Lower lobe of right lung (tissue), 2 donors: ENCODE measurements at regions not wholly inside any gene's neighbourhood (a gene's known extent, or its start where the extent isn't known, plus 50 kb on each side); places are given as distances from the start of the nearest gene placed in this dataset.

Experiments
- ATAC-seq, 2 donors: fragments of 200-7000 bp; cut with Tn5 transposase; one replicate each; pipeline ENCODE4 v1.9.1; 2020 to 2022; ENCODE audit warnings: mild to moderate bottlenecking in 2 of 2, moderate library complexity in 2 of 2
- DNase-seq: peaks from one replicate; pipeline ENCODE4 v3.0.0-alpha.2; 2020
- H3K27ac ChIP-seq: fragments of 200-600 bp; one replicate; pipeline ENCODE4 v1.8.0; 2022
- H3K27me3 ChIP-seq: fragments of 200-600 bp; one replicate; pipeline ENCODE4 v1.8.0; 2022; ENCODE audit warnings: low read depth
- H3K36me3 ChIP-seq: fragments of 200-600 bp; one replicate; pipeline ENCODE4 v1.8.0; 2022; ENCODE audit warnings: mild to moderate bottlenecking
- H3K4me1 ChIP-seq: fragments of 200-600 bp; one replicate; pipeline ENCODE4 v1.8.0; 2022
- H3K4me3 ChIP-seq: fragments of 200-600 bp; one replicate; pipeline ENCODE4 v1.8.0; 2022; ENCODE audit warnings: mild to moderate bottlenecking
- H3K9me3 ChIP-seq: fragments of 200-600 bp; one replicate; pipeline ENCODE4 v1.8.0; 2022
- intact Hi-C: fragments of 100-400 bp; cut with DNase I; formaldehyde crosslinking; loops from one replicate; pipeline ENCODE4 v1.11.0; 2022
- TF ChIP-seq, protein P1 (sequence below): fragments of 200-600 bp; IDR thresholded peaks from one replicate; pipeline ENCODE4 v1.8.0; 2022; ENCODE audit warnings: antibody characterized with exemption, mild to moderate bottlenecking
- donor health status: DM: no; HTN: yes; CAD: no; lungs with severe emphysema.

DNA sequence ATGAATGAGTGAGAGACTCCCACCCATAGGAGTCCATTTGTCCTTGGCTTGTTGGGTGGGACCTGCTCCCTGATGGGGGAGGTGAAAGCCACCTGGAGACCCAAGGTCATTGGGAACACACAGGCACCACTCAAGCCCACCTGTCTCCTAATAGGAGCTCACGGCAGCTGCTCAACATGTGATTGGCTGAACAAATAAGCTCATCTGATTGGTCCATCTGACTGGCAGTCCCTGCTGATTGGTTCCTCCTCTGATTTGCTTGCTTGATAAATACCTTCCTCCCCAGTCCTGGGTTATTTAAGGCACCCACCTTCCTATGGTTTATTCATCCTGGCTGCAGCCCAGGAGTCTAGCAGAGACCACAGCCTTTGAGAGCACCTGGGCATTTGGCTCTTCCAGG is 502.9 kb downstream of the PTPRU start:
- ATAC-seq (no peak), DNase-seq (no peak)
- H3K27ac ChIP-seq: no peak overlapping the region
- intact Hi-C loops: no loop called here
- no peaks in the 10 kb centered on the region for H3K9me3 ChIP-seq
- H3K36me3 ChIP-seq: no peaks in the 10 kb centered on the region
- TF ChIP-seq, protein P1, sequence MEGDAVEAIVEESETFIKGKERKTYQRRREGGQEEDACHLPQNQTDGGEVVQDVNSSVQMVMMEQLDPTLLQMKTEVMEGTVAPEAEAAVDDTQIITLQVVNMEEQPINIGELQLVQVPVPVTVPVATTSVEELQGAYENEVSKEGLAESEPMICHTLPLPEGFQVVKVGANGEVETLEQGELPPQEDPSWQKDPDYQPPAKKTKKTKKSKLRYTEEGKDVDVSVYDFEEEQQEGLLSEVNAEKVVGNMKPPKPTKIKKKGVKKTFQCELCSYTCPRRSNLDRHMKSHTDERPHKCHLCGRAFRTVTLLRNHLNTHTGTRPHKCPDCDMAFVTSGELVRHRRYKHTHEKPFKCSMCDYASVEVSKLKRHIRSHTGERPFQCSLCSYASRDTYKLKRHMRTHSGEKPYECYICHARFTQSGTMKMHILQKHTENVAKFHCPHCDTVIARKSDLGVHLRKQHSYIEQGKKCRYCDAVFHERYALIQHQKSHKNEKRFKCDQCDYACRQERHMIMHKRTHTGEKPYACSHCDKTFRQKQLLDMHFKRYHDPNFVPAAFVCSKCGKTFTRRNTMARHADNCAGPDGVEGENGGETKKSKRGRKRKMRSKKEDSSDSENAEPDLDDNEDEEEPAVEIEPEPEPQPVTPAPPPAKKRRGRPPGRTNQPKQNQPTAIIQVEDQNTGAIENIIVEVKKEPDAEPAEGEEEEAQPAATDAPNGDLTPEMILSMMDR: no peak
- H3K4me1 ChIP-seq: no peaks in the 10 kb centered on the region
- H3K4me3 ChIP-seq: no peak overlapping the region
- no peaks in the 10 kb centered on the region for H3K27me3 ChIP-seq

DNA sequence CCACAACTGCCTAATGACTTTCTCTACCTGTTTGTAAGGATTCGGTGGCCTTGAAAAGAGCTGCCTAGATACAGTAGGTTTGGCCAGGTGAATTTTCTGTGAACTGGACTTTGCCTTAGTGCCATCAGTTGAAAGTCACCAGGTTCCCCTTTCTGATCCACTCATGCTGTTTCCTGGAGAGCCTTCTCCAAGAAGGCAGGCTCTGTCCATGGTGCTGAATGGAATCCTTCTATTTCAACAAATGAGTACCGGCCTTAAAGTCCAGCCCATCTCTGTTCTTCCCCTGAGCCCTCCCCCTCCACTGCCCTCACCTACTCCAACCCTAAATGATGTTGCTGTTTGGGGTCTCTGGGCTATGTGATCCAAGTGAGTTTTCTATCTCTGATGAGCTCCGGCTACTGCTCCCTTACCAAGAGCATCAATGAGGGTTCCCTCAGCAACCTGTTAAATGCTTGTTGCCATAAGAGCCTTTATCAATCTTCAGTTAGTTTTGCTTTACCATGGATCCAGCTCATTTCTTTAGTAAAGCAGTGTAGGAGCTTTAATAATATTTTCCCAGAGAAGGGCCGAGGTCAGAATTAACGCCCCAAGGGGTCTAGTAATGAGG is 500.4 kb downstream of the PTPRU start:
- Histone ChIP-seq H3K27me3 (peaks cover 1% of the 10 kb centered on the region), H3K4me3 (no peak overlapping the region), H3K36me3 (no peaks in the 10 kb centered on the region), H3K9me3 (no peaks in the 10 kb centered on the region), H3K4me1 (no peaks in the 10 kb centered on the region), H3K27ac (no peak overlapping the region)
- intact Hi-C loops: no loop called here
- DNase-seq: no peak
- TF ChIP-seq, protein P1: no peak
- ATAC-seq: no peak

DNA sequence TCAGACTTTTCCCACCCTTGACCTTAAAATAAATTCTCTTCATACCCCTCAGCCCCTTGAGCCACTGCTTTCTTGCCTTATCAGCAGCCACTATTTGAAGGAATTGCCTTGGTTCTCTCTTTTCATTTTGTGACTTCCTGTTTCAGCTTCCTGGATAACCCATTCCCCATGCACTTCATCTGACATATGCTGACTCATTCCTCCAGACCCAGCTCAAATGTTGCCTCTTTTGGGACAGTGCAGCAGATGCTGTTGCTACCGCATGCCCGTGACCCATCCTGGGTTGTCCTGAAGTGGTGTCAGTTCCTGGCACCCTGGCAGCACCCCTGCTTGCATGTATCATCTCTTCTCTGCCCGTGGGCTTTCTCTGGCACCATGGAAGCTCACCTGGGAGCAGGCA is 496.1 kb downstream of the PTPRU start:
- no peaks in the 10 kb centered on the region for H3K9me3 ChIP-seq
- H3K4me3 ChIP-seq: no peak overlapping the region
- intact Hi-C loops: no loop called here
- no peaks in the 10 kb centered on the region for H3K4me1 ChIP-seq
- H3K27ac ChIP-seq: no peak overlapping the region
- TF ChIP-seq, protein P1: no peak
- H3K36me3 ChIP-seq: no peaks in the 10 kb centered on the region
- ATAC-seq (no peak), DNase-seq (no peak)
- H3K27me3 ChIP-seq: peaks cover 6% of the 10 kb centered on the region

DNA sequence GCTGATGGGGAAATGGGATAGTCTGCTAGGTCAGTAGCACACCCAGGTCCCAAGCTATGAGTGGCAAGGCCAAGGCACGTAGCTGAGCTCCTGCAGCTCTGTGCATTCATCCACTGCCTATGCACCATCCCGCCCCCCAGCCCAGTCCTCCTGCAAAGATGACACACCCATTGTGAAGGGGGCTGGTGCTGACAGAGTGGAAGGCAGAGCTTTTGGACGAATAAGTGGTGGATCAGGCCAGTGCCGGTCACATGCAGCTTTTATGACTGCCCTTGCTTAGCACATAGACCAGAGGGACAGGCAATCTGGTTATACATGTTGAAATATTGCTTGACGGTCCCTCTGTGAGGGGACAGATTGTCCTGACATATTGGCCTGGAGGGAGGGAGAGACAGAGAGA is 494.3 kb downstream of the PTPRU start:
- DNase-seq: no peak
- no peak for ATAC-seq
- TF ChIP-seq, protein P1: no peak
- Histone ChIP-seq H3K27ac (no peak overlapping the region), H3K4me3 (no peak overlapping the region), H3K9me3 (no peaks in the 10 kb centered on the region), H3K36me3 (no peaks in the 10 kb centered on the region), H3K27me3 (peaks cover 6% of the 10 kb centered on the region), H3K4me1 (no peaks in the 10 kb centered on the region)
- intact Hi-C loops: no loop called here

DNA sequence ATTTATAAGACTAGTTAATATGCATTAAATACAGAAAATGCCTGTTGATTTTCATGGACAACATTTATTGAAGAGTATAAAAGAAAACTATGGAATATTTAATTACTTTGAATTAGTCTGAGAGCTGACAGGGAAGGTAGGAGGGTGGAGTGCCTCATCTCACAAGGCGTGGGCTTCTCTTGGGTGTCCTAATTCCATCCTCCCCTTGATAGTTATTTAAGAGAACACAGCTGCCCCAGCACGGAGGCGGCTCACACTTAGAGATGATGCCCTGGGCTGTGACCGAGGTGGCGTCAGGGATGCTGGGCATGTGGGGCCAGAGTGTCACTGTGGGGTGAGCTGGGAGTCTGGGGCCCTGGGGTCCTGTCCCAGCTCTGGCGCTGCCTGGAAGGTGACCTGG is 493.0 kb downstream of the PTPRU start:
- no peaks in the 10 kb centered on the region for H3K36me3 ChIP-seq
- H3K4me1 ChIP-seq: no peaks in the 10 kb centered on the region
- TF ChIP-seq, protein P1: no peak
- H3K4me3 ChIP-seq: no peak overlapping the region
- peaks cover 6% of the 10 kb centered on the region for H3K27me3 ChIP-seq
- ATAC-seq (no peak), DNase-seq (no peak)
- no peak overlapping the region for H3K27ac ChIP-seq
- H3K9me3 ChIP-seq: no peaks in the 10 kb centered on the region
- intact Hi-C loops: no loop called here

DNA sequence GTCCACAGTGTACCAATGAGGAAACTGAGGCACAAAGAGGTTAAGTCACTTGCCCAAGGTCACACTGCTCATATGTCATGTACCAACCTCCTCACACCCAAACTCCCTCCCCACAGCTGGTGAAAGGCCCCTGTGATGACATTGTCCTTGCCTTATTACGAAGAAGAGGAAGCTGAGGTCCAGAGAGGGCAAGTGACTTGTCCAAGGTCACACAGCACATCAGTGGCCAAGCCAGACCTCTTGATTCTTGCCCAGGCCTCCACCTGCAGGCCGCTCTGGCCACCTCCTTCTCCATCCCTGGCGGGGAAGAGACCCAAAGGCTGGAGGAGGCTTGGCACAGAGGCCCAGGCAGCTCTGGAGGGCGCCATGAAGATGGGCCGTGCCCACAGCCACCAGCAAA is 492.4 kb downstream of the PTPRU start:
- TF ChIP-seq, protein P1: no peak
- Histone ChIP-seq H3K9me3 (no peaks in the 10 kb centered on the region), H3K36me3 (no peaks in the 10 kb centered on the region), H3K27me3 (peaks cover 6% of the 10 kb centered on the region), H3K4me3 (no peak overlapping the region), H3K27ac (no peak overlapping the region), H3K4me1 (no peaks in the 10 kb centered on the region)
- intact Hi-C loops: no loop called here
- DNase-seq: no peak
- ATAC-seq: no peak
